ENCODE measurements at regions not wholly inside any gene's neighbourhood (a gene's known extent, or its start where the extent isn't known, plus 50 kb on each side); places are given as distances from the start of the nearest gene placed in this dataset.

DNA sequence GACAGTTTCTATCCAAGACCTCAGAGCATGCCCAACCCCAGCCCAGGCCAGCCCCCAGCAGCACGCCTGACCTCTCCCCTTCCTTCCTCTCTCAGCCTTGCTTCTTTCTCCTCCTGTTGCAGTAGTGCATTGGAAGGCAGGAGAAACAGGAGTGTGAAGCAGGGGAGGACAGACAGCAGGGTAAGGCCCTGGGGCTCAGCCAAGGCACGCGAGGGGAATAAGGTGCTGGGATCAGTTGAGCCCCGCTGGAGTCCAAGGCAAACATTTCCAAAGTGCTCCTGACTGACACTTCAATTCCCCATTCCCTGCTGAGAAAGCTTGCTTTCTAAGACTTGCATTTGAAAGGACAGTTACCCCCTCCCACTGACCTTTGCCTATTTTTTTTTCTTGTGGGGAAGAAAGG is 73.1 kb upstream of the OLFM4 start:
- FAIRE-seq, result no peak
- TF ChIP-seq, protein P1, sequence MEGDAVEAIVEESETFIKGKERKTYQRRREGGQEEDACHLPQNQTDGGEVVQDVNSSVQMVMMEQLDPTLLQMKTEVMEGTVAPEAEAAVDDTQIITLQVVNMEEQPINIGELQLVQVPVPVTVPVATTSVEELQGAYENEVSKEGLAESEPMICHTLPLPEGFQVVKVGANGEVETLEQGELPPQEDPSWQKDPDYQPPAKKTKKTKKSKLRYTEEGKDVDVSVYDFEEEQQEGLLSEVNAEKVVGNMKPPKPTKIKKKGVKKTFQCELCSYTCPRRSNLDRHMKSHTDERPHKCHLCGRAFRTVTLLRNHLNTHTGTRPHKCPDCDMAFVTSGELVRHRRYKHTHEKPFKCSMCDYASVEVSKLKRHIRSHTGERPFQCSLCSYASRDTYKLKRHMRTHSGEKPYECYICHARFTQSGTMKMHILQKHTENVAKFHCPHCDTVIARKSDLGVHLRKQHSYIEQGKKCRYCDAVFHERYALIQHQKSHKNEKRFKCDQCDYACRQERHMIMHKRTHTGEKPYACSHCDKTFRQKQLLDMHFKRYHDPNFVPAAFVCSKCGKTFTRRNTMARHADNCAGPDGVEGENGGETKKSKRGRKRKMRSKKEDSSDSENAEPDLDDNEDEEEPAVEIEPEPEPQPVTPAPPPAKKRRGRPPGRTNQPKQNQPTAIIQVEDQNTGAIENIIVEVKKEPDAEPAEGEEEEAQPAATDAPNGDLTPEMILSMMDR (IDR thresholded peaks at IDR 0.05; ENCODE audit: insufficient read depth, missing control alignments), result no peak
- DNase-seq (ENCODE audit: insufficient read length, low spot score), result no peak

DNA sequence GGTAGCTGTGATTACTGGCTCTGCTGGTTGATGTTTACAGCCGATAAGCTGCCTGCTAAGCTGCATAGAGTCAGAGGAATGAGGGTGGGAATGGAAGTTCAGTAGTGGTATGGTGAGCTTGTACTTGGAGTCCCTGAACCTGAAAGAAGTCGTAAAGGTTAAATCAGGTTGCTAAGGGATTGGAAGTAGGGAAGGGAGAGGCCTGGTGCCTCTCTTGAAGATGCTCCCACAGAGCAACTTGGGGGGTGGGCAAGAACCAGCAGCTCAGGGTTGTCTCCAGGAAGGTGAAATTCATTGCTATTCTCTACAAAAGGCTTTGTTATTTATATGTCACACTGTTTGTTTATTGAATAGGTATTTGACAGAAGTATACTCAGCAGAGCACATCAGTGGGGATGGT is 73.8 kb upstream of the OLFM4 start:
- TF ChIP-seq, protein P1 (IDR thresholded peaks at IDR 0.05; ENCODE audit: insufficient read depth, missing control alignments), result no peak
- DNase-seq (ENCODE audit: insufficient read length, low spot score) (no peak), FAIRE-seq (no peak)

DNA sequence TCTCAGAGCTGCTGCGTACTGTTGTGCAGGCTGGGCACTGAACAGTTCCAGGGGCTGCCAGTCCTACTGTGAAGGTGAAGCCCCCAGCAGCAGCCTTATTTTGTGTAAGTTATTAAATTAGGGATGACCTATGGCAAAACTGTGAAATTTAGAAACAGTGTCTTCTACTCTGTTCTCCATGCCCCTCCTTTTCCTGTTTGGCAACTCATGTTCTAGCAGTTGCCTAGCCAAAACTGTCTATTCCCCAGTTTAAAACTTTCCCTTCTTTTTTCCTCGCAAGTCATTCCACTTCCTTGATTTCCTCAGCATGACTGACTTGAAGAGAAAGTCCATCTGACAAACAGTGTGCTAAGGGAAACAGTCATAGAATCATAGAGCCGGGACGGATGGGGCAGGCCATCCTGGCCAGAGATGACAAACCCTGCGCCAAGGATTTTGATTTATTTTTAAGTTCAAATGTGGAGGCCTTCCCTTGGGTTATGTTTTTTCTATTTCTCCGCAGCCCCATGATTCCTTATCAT is 78.1 kb upstream of the OLFM4 start:
- TF ChIP-seq, protein P1 (IDR thresholded peaks at IDR 0.05; ENCODE audit: insufficient read depth, missing control alignments), result no peak
- no peak for DNase-seq (ENCODE audit: insufficient read length, low spot score)
- no peak for FAIRE-seq

DNA sequence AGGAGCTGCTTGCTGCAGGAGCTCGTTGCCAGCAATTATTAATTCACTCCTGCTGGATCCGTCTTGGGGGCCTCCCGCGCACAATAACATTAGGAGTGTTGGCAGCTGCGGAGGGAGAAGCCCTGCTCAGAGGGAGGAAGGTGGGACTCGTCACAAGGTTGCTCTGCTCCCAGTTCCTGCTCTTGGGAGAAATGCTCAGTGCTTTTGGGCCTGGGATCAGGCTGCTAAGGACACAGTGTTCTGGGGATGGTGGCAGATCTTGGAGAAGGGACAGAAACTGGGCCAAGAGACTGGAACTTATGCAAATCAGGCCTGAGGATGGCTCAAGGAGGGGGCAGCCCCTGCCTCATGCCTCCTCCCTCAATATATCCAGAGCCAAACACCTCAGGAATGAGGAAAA is 78.9 kb upstream of the OLFM4 start:
- FAIRE-seq (no peak), DNase-seq (ENCODE audit: insufficient read length, low spot score) (no peak)
- TF ChIP-seq, protein P1 (IDR thresholded peaks at IDR 0.05; ENCODE audit: insufficient read depth, missing control alignments), result no peak

DNA sequence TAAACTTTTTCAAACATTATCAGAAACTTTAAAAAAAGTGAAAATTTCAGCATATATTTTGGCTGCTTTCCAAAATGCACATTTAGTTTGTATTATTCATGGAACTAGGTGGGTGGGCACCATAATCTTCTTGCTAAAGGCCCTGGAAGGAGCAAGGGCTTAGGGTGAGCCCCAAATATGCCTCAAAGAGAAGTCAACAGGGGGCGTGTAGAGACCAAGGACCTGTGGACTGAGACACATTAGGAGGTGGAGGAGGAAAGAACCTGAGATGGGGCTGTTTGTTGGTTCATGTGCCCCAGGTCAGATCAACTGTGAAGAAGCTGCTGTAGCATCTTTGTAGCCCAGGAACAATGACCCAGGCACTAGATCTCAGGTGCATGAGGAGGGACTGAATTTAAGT is 79.6 kb upstream of the OLFM4 start:
- FAIRE-seq (no peak), DNase-seq (ENCODE audit: insufficient read length, low spot score) (no peak)
- TF ChIP-seq, protein P1 (IDR thresholded peaks at IDR 0.05; ENCODE audit: insufficient read depth, missing control alignments), result no peak

DNA sequence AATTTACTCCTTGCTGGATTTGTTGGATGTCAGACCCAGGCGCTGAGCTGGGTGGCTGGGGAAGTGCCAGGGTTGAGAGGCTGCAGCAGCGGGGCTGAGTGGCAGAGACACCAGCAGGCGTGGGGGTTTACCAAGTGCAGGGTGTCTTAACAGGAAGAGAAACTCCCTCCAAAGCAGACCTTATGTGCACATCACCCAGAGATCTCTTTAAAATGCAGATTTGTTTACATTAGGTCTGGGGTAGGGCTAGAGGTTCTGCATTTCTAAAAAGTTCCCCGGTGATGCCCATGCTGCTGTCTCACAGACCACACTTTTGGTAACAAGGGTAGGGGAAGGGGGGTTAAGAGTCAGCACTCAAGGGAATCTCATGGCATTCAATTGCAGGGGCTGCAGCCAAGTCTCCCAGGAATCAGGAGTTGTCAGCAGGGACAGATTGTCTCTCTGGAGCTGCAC is 80.7 kb upstream of the OLFM4 start:
- no peak for FAIRE-seq
- DNase-seq (ENCODE audit: insufficient read length, low spot score), result no peak
- TF ChIP-seq, protein P1 (IDR thresholded peaks at IDR 0.05; ENCODE audit: insufficient read depth, missing control alignments), result no peak

DNA sequence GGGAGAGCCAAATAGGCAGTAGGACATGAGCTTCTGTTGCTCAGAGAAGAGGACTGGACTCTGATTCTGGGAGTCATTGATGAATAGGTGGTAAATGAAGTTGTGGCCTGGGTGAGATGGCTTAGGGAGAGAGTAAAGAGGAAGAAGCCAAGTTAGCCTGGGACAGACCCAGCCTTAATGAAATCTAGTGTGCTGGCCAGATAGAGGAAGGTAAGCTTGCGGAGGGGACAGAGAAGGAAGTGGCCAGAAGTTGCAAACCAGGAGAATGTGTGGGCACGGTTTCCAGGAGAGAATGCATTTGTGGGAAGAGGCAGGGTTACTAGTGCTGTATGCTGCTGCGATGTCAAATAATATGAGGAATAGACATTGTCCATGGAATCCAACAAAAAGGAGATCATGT is 83.3 kb upstream of the OLFM4 start:
- TF ChIP-seq, protein P1 (IDR thresholded peaks at IDR 0.05; ENCODE audit: insufficient read depth, missing control alignments), result no peak
- FAIRE-seq (no peak), DNase-seq (ENCODE audit: insufficient read length, low spot score) (no peak)

All from D721Med (cell line).